T-cell (primary cell): ENCODE measurements at regions not wholly inside any gene's neighbourhood (a gene's known extent, or its start where the extent isn't known, plus 50 kb on each side); places are given as distances from the start of the nearest gene placed in this dataset.
A peak's percentile ranks its signal among the peaks of the same experiment; 100 is the strongest.
"Not testable (repeated sequence)": the region's sequence is repeated elsewhere in the genome, so short reads cannot be mapped to it uniquely, and the experiment has no call there.

ENCODE experiments used
- ATAC-seq, 4 experiments: fragments of 200-7000 bp in 3 of 4; fragments of 150-1000 bp in 1 of 4; cut with Tn5 transposase; replicated peaks in 1 of 4; 1 replicate in 3 of 4; 2 replicates in 1 of 4; pipeline ENCODE4 v1.10.0; 2021; ENCODE audit warnings: moderate library complexity in 3 of 4, mild to moderate bottlenecking in 2 of 4, moderate number of reproducible peaks in 1 of 4
- CTCF ChIA-PET, 2 donors: fragments of 300-600 bp; sonication (Branson Sonifier 250); formaldehyde crosslinking; loops; one replicate each; lab custom pipeline; 2022; ENCODE audit warnings: antibody characterized with exemption in 2 of 2; lab: Charles Lee
- POLR2A ChIA-PET, 2 donors: fragments of 300-600 bp; sonication (Branson Sonifier 250); formaldehyde crosslinking; loops; one replicate each; lab custom pipeline; 2022; ENCODE audit warnings: antibody characterized with exemption in 2 of 2; lab: Charles Lee
- DNase-seq, 35 experiments: peaks; one replicate each; pipeline versions ENCODE4 v3.0.0 to v3.0.0-alpha.2; 2013 to 2023
- H3K27ac ChIP-seq: one replicate; pipeline ENCODE4 v1.5.1; 2013; ENCODE audit warnings: low read length
- H3K27me3 ChIP-seq, 2 experiments: replicated peaks in 1 of 2; 1 replicate in 1 of 2; 2 replicates in 1 of 2; pipeline versions ENCODE4 v1.6.1 to v1.7.0; 2013; ENCODE audit warnings: low read length in 1 of 2, mixed read lengths in 1 of 2; ENCODE audit not compliant: control insufficient read depth in 2 of 2, insufficient read depth in 2 of 2; ENCODE audit errors: extremely low read depth in 1 of 2
- H3K36me3 ChIP-seq, 2 donors: 1 replicate in 1 of 2; 2 replicates in 1 of 2; pipeline versions ENCODE4 v1.6.1 to v1.7.0; 2013; ENCODE audit warnings: low read length in 1 of 2; ENCODE audit not compliant: control insufficient read depth in 2 of 2, insufficient read depth in 1 of 2; ENCODE audit errors: extremely low read depth in 1 of 2
- H3K4me1 ChIP-seq, 2 experiments: 1 replicate in 1 of 2; 2 replicates in 1 of 2; pipeline versions ENCODE4 v1.6.1 to v1.7.0; 2013; ENCODE audit warnings: low read length in 2 of 2, mixed read lengths in 1 of 2; ENCODE audit not compliant: insufficient read depth in 2 of 2, control insufficient read depth in 1 of 2; ENCODE audit errors: extremely low read depth in 1 of 2
- H3K4me3 ChIP-seq, 2 donors: 1 replicate in 1 of 2; 2 replicates in 1 of 2; pipeline versions ENCODE4 v1.5.1 to v1.7.0; 2013; ENCODE audit warnings: mild to moderate bottlenecking in 2 of 2, low read length in 1 of 2, moderate library complexity in 1 of 2; ENCODE audit not compliant: control insufficient read depth in 1 of 2; ENCODE audit errors: extremely low read depth in 1 of 2
- H3K9me3 ChIP-seq: 2 replicates; pipeline ENCODE4 v1.7.0; 2013
- H3K27ac Mint-ChIP-seq, 2 donors: one replicate each; pipeline ENCODE4 v1.8.0; 2020 to 2021; ENCODE audit warnings: mild to moderate bottlenecking in 2 of 2, mixed read lengths in 2 of 2
- H3K27me3 Mint-ChIP-seq, 2 donors: one replicate each; pipeline ENCODE4 v1.8.0; 2021 to 2022; ENCODE audit warnings: mixed read lengths in 2 of 2
- H3K36me3 Mint-ChIP-seq: one replicate; pipeline ENCODE4 v1.8.0; 2021; ENCODE audit warnings: mixed read lengths
- H3K4me1 Mint-ChIP-seq, 3 donors: one replicate each; pipeline ENCODE4 v1.8.0; 2020 to 2022; ENCODE audit warnings: mixed read lengths in 3 of 3, mild to moderate bottlenecking in 1 of 3
- H3K4me3 Mint-ChIP-seq, 3 donors: one replicate each; pipeline ENCODE4 v1.8.0; 2020 to 2022; ENCODE audit warnings: mild to moderate bottlenecking in 3 of 3, mixed read lengths in 3 of 3, moderate library complexity in 3 of 3
- H3K9me3 Mint-ChIP-seq, 3 donors: one replicate each; pipeline ENCODE4 v1.8.0; 2020 to 2022; ENCODE audit warnings: mixed read lengths in 3 of 3
- WGBS: methylation state at CpG from one replicate; pipeline ENCODE4 v1.1.5; 2013; ENCODE audit warnings: missing lambda C conversion rate; ENCODE audit not compliant: insufficient coverage; 5-methylcytosine and 5-hydroxymethylcytosine counted together

DNA sequence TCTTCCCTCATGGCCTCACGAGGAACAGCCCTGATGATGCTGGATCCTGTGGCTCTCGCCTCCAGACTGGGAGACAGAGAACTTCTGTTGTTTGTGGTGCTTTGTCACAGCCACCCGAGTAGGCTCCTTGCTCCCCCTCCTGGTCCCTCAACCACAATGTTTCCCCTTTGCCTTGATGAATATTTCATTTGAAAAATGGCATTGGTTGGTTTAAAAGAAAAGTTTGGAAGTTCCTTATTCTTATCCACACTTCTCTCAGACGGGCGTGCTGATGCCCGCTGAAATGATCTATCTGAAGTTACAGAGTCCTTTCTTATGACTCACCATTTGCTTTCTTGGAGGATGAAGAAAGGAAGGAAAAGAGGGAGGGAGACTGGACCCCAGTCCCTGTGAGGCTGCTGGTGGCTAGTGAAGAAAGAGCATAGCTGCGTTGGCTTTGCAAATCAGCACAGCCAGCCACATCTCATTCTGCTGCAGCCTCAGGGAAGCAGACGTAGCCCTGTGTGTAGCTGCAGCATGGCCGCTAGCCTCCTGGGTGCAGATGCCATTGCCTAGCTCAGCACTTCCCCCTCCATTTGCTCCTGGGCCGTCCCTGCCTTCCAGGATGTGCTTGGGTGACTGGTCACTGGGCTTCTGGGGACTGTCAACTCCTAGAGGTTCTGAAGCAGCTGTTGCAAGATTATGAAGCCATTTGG lies 185.9 kb downstream of the ERCC6L2 start:
- POLR2A ChIA-PET, result no interaction called here

DNA sequence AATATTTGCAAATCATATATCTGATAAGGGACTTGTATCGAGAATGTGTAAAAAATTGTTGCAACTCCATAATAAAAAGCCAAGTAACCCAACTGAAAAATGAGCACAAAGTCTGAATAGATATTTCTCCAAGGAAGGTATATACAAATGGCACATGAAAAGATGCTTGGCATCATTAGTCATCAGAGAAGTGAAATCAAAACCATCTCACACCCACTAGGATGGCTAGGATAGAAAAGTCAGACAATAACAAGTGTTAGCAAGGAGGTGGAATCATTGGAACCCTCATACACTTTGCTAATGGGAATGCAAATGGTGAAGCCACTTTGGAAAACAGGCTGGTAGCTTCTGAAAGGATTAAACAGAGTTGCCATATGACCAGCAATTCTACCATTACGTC lies 182.7 kb downstream of the ERCC6L2 start:
- Histone ChIP-seq H3K9me3 (no peaks in the 10 kb centered on the region), H3K4me3 (no peak overlapping the region), H3K36me3 (no peaks in the 10 kb centered on the region), H3K27me3 (peaks cover 0 to 3% of the 10 kb centered on the region in 2 experiments), H3K27ac (no peak overlapping the region), H3K4me1 (no peaks in the 10 kb centered on the region)
- Mint-ChIP-seq H3K9me3 (no peaks in the 10 kb centered on the region), H3K36me3 (no peaks in the 10 kb centered on the region), H3K4me1 (peaks cover 13 to 19% (median 17%) of the 10 kb centered on the region in 3 donors), H3K27me3 (peaks cover 0 to 3% of the 10 kb centered on the region in 2 donors), H3K27ac (no peak overlapping the region), H3K4me3 (no peak overlapping the region)
- ChIA-PET POLR2A (no interaction called here), CTCF (interaction anchor here in 1 of 2 donors (0.6 kb wide), 1 partner anchor 473 kb away, joined by 3 read pairs; no protein-coding TSS in a partner anchor)
- WGBS, result no CpG with 5 or more reads among the region's 2 CpGs
- ATAC-seq (no peak), DNase-seq (no peak)

More for the DNA sequence above, 185.9 kb downstream of the ERCC6L2 start:
- Mint-ChIP-seq H3K4me3 (no peak overlapping the region), H3K27me3 (peaks cover 0 to 3% of the 10 kb centered on the region in 2 donors), H3K4me1 (peaks cover 13 to 19% (median 17%) of the 10 kb centered on the region in 3 donors), H3K27ac (no peak overlapping the region), H3K36me3 (no peaks in the 10 kb centered on the region), H3K9me3 (no peaks in the 10 kb centered on the region)
- peaks cover 0 to 4% of the 10 kb centered on the region in 2 experiments for H3K27me3 ChIP-seq
- peak in 34 of 35 experiments; percentile 13 to 63 (median 42) for DNase-seq
- WGBS, result 59% methylated on average over 5 of the region's 10 CpGs
- no peaks in the 10 kb centered on the region for H3K36me3 ChIP-seq
- H3K4me1 ChIP-seq, result no peaks in the 10 kb centered on the region
- no peaks in the 10 kb centered on the region for H3K9me3 ChIP-seq
- peak; percentile 60 to 75 (median 70) for ATAC-seq
- no peak overlapping the region for H3K27ac ChIP-seq
- H3K4me3 ChIP-seq, result no peak overlapping the region
- CTCF ChIA-PET, result no interaction called here

- no peaks in the 10 kb centered on the region for H3K36me3 Mint-ChIP-seq
- no peak overlapping the region for H3K27ac ChIP-seq
- no peaks in the 10 kb centered on the region for H3K27me3 ChIP-seq
- H3K27me3 Mint-ChIP-seq, result peaks cover 0 to 3% of the 10 kb centered on the region in 2 donors
- ChIA-PET CTCF (no interaction called here), POLR2A (no interaction called here)
- no peaks in the 10 kb centered on the region for H3K9me3 ChIP-seq
- peak in 1 of 4 experiments; percentile 56 for ATAC-seq
- no peaks in the 10 kb centered on the region for H3K36me3 ChIP-seq
- H3K4me1 Mint-ChIP-seq, result peaks cover 12 to 18% (median 17%) of the 10 kb centered on the region in 3 donors
- 57% methylated on average over 1 of the region's 1 CpG for WGBS
- H3K4me3 Mint-ChIP-seq, result no peak overlapping the region
- H3K4me1 ChIP-seq, result no peaks in the 10 kb centered on the region
- H3K27ac Mint-ChIP-seq, result peak overlapping the region in 1 of 2 donors; percentile 13
- no peak overlapping the region for H3K4me3 ChIP-seq
- DNase-seq, result no peak
- H3K9me3 Mint-ChIP-seq, result no peaks in the 10 kb centered on the region
Measured at GRCh38 chr9:96057155-96057554, 181.7 kb downstream of the ERCC6L2 start.

DNA sequence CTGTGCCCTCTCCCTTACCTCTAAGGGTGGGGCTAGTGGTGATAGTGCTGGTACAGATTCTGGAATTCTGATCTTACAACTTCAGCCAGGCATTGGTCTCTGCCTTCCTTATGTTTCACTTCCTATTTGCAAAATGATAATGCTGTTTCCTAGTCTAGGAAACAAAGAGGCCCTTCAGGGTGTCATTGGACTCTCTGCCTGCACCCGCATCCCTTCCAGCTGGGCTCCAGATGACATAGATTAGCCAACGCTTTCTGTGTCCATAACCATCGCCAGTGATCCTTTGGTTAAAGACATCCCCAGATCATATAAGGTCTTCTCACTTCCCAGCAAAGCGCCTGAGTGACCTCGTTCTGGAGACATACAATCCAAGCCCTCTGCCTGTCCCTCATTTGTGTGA lies 180.7 kb downstream of the ERCC6L2 start:
- H3K9me3 ChIP-seq, result no peaks in the 10 kb centered on the region
- no peaks in the 10 kb centered on the region for H3K36me3 Mint-ChIP-seq
- no peak overlapping the region for H3K27ac Mint-ChIP-seq
- no peaks in the 10 kb centered on the region for H3K27me3 Mint-ChIP-seq
- H3K4me3 Mint-ChIP-seq, result no peak overlapping the region
- H3K4me1 ChIP-seq, result no peaks in the 10 kb centered on the region
- H3K27me3 ChIP-seq, result no peaks in the 10 kb centered on the region
- H3K27ac ChIP-seq, result no peak overlapping the region
- H3K36me3 ChIP-seq, result no peaks in the 10 kb centered on the region
- H3K4me3 ChIP-seq, result no peak overlapping the region
- WGBS, result 100% methylated on average over 1 of the region's 5 CpGs
- POLR2A ChIA-PET, result no interaction called here
- peaks cover 5 to 10% (median 9%) of the 10 kb centered on the region in 3 donors for H3K4me1 Mint-ChIP-seq
- no peak for ATAC-seq
- CTCF ChIA-PET, result interaction anchor here in 1 of 2 donors (0.6 kb wide), 1 partner anchor 526 kb away, joined by 3 read pairs; no protein-coding TSS in a partner anchor
- H3K9me3 Mint-ChIP-seq, result no peaks in the 10 kb centered on the region
- DNase-seq, result no peak

DNA sequence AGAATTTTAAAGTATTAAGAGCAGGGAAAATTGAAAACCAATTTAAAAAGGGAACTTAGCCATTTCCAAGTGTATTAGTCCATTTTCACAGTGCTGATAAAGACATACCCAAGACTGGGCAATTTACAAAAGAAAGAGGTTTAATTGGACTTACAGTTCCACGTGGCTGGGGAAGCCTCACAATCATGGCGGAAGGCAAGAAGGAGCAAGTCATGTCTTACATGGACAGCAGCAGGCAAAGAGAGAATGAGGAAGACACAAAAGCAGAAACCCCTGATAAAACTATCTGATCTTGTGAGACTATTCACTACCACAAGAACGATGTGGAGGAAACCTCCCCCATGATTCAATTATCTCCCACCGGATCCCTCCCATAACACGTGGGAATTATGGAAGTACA lies 178.8 kb downstream of the ERCC6L2 start:
- H3K9me3 Mint-ChIP-seq, H3K4me1 Mint-ChIP-seq, H3K27ac Mint-ChIP-seq, H3K4me1 ChIP-seq, H3K27me3 Mint-ChIP-seq, H3K4me3 Mint-ChIP-seq, H3K27ac ChIP-seq, H3K27me3 ChIP-seq, DNase-seq, CTCF ChIA-PET, ATAC-seq, H3K9me3 ChIP-seq, POLR2A ChIA-PET, H3K36me3 Mint-ChIP-seq, H3K36me3 ChIP-seq, H3K4me3 ChIP-seq: not testable (repeated sequence)
- 80% methylated on average over 2 of the region's 5 CpGs for WGBS

DNA sequence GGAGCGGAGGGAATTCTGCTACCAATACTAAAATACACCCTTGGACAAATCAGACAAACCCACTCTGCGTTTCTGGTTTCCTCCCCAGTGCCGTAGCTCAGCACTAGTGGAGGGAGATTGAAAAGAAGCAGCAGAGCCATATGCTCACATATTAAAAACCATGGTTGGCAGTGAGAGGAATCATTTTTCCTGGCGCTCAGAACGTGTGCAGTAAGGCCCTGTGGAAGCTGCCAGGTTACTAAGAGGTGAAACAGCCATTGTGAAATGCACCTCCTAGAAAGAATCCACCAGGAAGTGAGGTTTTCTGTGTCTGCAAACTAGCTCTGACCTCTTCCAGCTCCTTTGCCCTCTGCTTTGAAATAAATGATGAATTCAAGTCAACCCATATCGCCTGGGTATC lies 177.2 kb downstream of the ERCC6L2 start:
- Mint-ChIP-seq H3K36me3 (no peaks in the 10 kb centered on the region), H3K4me1 (peaks cover 7 to 10% (median 8%) of the 10 kb centered on the region in 3 donors), H3K4me3 (no peak overlapping the region), H3K27ac (no peak overlapping the region), H3K9me3 (no peaks in the 10 kb centered on the region), H3K27me3 (no peaks in the 10 kb centered on the region)
- no peak for DNase-seq
- Histone ChIP-seq H3K4me3 (no peak overlapping the region), H3K9me3 (no peaks in the 10 kb centered on the region), H3K27ac (no peak overlapping the region), H3K27me3 (peaks cover 0 to 10% of the 10 kb centered on the region in 2 experiments), H3K4me1 (peaks cover 0 to 2% of the 10 kb centered on the region in 2 experiments), H3K36me3 (no peaks in the 10 kb centered on the region)
- 100% methylated on average over 1 of the region's 6 CpGs for WGBS
- no peak for ATAC-seq
- ChIA-PET POLR2A (no interaction called here), CTCF (no interaction called here)
